ENCODE measurements at regions not wholly inside any gene's neighbourhood (a gene's known extent, or its start where the extent isn't known, plus 50 kb on each side); places are given as distances from the start of the nearest gene placed in this dataset.

DNA sequence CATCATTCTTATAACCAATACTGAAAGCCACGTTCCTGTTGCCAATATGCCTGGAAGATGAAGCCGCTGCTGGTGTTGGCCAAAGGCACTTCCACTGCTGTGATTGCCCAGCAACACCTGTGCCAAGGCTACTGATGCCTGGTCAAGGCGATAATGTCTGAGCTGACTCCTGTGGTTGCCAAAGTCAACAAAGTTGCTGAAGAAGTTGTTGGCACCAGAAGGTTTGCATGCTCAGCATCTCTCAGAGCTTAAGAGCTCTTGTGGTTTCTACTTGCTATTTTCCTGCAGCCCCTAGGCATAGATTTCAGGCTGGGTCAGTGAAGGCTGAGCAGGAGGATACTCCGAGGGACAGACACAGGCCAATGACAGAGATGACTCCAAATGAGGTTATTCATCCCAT lies 63.4 kb upstream of the RAB3GAP2 start:
- TF ChIP-seq FOXK2 (IDR thresholded peaks at IDR 0.05) (no peak), BHLHE40 (IDR thresholded peaks at IDR 0.05; ENCODE audit: borderline replicate concordance) (no peak), ELF4 (IDR thresholded peaks at IDR 0.05) (no peak), FOXM1 (IDR thresholded peaks at IDR 0.05; ENCODE audit: borderline replicate concordance) (no peak), L3MBTL2 (conservative IDR thresholded peaks at IDR 0.05) (no peak), CTBP1 (IDR thresholded peaks at IDR 0.05; ENCODE audit: borderline replicate concordance) (no peak), TARDBP (IDR thresholded peaks at IDR 0.05) (no peak), ARNT (IDR thresholded peaks at IDR 0.05) (no peak), HDGF (IDR thresholded peaks at IDR 0.05; ENCODE audit: borderline replicate concordance) (no peak), SP1 (IDR thresholded peaks at IDR 0.05) (no peak), SUZ12 (IDR thresholded peaks at IDR 0.05) (no peak)
- TF ChIP-seq, protein P1, sequence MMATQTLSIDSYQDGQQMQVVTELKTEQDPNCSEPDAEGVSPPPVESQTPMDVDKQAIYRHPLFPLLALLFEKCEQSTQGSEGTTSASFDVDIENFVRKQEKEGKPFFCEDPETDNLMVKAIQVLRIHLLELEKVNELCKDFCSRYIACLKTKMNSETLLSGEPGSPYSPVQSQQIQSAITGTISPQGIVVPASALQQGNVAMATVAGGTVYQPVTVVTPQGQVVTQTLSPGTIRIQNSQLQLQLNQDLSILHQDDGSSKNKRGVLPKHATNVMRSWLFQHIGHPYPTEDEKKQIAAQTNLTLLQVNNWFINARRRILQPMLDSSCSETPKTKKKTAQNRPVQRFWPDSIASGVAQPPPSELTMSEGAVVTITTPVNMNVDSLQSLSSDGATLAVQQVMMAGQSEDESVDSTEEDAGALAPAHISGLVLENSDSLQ (IDR thresholded peaks at IDR 0.05), result no peak
